Gastroesophageal sphincter (tissue), 3 donors: ENCODE measurements at regions not wholly inside any gene's neighbourhood (a gene's known extent, or its start where the extent isn't known, plus 50 kb on each side); places are given as distances from the start of the nearest gene placed in this dataset.

Experiments
- EP300 ChIP-seq: sonication (generic); formaldehyde crosslinking; IDR thresholded peaks from one replicate; pipeline ENCODE4 v1.6.1; 2017; ENCODE audit warnings: antibody characterized with exemption, mild to moderate bottlenecking
- TF ChIP-seq, protein P1 (sequence below), 4 experiments: fragments of 200-600 bp in 2 of 4; fragments of 450-650 bp in 2 of 4; sonication (generic) in 1 of 4; IDR thresholded peaks; one replicate each; pipeline ENCODE4 v1.5.1; 2017 to 2019; ENCODE audit warnings: antibody characterized with exemption in 4 of 4, mild to moderate bottlenecking in 2 of 4, moderate library complexity in 2 of 4

DNA sequence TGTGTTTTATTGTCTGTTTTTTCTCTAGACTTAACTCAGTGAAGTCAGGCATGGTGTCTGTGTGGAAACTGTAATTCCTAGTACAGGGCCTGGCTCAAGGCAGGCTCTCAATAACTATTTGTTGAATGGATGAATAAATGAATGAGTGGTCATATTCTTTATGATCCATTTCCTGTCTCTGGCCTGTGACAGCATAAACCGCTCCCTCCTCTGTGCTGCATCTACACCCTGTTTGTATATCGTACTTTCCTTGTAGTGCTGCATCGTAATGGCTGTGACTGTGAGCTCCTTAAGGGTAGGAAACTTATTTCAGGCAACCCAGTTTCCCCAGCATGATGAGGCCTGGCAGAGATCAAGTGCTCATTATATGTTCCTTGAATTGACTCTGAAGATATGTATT, 337.5 kb upstream of the USP24 start:
- TF ChIP-seq, protein P1, sequence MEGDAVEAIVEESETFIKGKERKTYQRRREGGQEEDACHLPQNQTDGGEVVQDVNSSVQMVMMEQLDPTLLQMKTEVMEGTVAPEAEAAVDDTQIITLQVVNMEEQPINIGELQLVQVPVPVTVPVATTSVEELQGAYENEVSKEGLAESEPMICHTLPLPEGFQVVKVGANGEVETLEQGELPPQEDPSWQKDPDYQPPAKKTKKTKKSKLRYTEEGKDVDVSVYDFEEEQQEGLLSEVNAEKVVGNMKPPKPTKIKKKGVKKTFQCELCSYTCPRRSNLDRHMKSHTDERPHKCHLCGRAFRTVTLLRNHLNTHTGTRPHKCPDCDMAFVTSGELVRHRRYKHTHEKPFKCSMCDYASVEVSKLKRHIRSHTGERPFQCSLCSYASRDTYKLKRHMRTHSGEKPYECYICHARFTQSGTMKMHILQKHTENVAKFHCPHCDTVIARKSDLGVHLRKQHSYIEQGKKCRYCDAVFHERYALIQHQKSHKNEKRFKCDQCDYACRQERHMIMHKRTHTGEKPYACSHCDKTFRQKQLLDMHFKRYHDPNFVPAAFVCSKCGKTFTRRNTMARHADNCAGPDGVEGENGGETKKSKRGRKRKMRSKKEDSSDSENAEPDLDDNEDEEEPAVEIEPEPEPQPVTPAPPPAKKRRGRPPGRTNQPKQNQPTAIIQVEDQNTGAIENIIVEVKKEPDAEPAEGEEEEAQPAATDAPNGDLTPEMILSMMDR (IDR thresholded peaks at IDR 0.05) = no peak
- no peak for TF ChIP-seq EP300
